GM12878 (cell line): ENCODE measurements at regions not wholly inside any gene's neighbourhood (a gene's known extent, or its start where the extent isn't known, plus 50 kb on each side); places are given as distances from the start of the nearest gene placed in this dataset.

Source experiments
- EGR1 ChIP-seq, 2 experiments: IDR thresholded peaks; 1 replicate in 1 of 2; 2 replicates in 1 of 2; pipeline ENCODE4 v1.6.1; 2011 to 2012; ENCODE audit warnings: low read depth in 2 of 2, low read length in 2 of 2, borderline replicate concordance in 1 of 2, mild to moderate bottlenecking in 1 of 2, moderate library complexity in 1 of 2
- FOS ChIP-seq: IDR thresholded peaks from 3 replicates; pipeline ENCODE4 v1.6.1; 2011; ENCODE audit warnings: borderline replicate concordance; ENCODE audit not compliant: insufficient read length; ENCODE audit errors: extremely low read depth
- IKZF2 ChIP-seq, 2 experiments: fragments of 450-650 bp; IDR thresholded peaks; 2 replicates each; pipeline ENCODE4 v1.6.1; 2017; ENCODE audit warnings: mild to moderate bottlenecking in 2 of 2, moderate library complexity in 2 of 2
- NR2C2 ChIP-seq: IDR thresholded peaks from 2 replicates; pipeline ENCODE4 v1.6.1; 2011; ENCODE audit warnings: borderline replicate concordance, low read depth; ENCODE audit not compliant: control insufficient read depth, insufficient read length
- RAD51 ChIP-seq: fragments of 450-650 bp; IDR thresholded peaks from 2 replicates; pipeline ENCODE4 v1.6.1; 2016; ENCODE audit warnings: moderate library complexity, mild to moderate bottlenecking, inconsistent platforms
- RELA ChIP-seq: fragments of 450-650 bp; IDR thresholded peaks from 2 replicates; pipeline ENCODE4 v1.8.0; 2014; ENCODE audit warnings: borderline replicate concordance; ENCODE audit not compliant: partially characterized antibody
- SIX5 ChIP-seq: IDR thresholded peaks from 2 replicates; pipeline ENCODE4 v1.6.1; 2011; ENCODE audit warnings: mild to moderate bottlenecking, low read depth, low read length, moderate library complexity; ENCODE audit not compliant: severe bottlenecking
- SMARCA5 ChIP-seq: fragments of 450-650 bp; IDR thresholded peaks from 2 replicates; pipeline ENCODE4 v1.6.1; 2017; ENCODE audit warnings: mild to moderate bottlenecking
- TF ChIP-seq, protein P1 (sequence below): fragments of 450-650 bp; IDR thresholded peaks from 2 replicates; pipeline ENCODE4 v1.6.1; 2016; ENCODE audit warnings: mild to moderate bottlenecking
- TF ChIP-seq, protein P2 (sequence below): fragments of 450-650 bp; IDR thresholded peaks from 2 replicates; pipeline ENCODE4 v1.6.1; 2017; ENCODE audit warnings: mild to moderate bottlenecking, moderate library complexity
- TF ChIP-seq, protein P3 (sequence below): fragments of 450-650 bp; IDR thresholded peaks from 2 replicates; pipeline ENCODE4 v1.6.1; 2017; ENCODE audit warnings: low read depth, mild to moderate bottlenecking, moderate library complexity
- TF ChIP-seq, protein P4 (sequence below): IDR thresholded peaks from 2 replicates; pipeline ENCODE4 v1.6.1; 2012; ENCODE audit warnings: mild to moderate bottlenecking, low read depth, low read length

DNA sequence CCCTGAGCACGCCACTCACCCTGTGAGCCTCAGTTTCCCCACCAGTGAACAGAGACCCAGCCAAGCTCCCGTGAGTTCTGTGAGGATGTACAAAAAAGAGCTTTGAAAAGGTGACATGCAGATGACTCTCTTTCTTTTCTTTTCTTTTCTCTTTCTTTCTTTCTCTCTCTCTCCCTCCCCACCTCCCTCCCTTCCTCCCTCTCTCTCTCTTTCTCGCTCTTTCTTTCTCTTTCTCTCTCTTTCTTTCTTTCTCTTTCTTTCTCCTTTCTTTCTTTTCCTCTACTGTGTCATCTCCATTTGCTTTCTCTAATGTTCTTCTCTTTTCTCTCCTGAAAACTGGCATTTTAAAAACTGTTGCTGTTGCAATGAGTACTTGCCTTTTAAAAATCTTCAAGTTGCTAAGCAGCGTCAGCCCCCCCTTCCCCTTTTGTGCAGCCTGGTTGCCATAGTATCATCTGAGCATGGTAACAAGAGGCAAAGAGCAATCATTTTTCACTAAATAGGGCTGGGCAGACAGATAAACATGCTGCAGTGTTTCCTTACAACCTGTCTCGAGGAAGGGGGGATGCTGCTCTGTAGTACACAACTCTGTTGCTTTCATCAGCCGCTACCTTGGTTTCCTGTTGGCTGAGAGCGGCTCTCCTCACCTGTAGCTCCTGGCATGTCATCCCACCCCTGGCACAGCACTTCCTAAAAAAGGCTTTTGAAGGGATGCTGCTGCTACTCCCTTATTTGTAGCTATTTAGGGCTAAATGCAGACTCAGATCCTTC, 108.7 kb upstream of the MBNL2 start (continued):
- TF ChIP-seq, protein P1, sequence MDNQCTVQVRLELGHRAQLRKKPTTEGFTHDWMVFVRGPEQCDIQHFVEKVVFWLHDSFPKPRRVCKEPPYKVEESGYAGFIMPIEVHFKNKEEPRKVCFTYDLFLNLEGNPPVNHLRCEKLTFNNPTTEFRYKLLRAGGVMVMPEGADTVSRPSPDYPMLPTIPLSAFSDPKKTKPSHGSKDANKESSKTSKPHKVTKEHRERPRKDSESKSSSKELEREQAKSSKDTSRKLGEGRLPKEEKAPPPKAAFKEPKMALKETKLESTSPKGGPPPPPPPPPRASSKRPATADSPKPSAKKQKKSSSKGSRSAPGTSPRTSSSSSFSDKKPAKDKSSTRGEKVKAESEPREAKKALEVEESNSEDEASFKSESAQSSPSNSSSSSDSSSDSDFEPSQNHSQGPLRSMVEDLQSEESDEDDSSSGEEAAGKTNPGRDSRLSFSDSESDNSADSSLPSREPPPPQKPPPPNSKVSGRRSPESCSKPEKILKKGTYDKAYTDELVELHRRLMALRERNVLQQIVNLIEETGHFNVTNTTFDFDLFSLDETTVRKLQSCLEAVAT, result no peak
- TF ChIP-seq NR2C2 (no peak), SIX5 (no peak), SMARCA5 (no peak), EGR1 (IDR thresholded peaks at IDR 0.05; ENCODE audit: borderline replicate concordance in 1 of 2, low read depth in 2 of 2, low read length in 2 of 2) (no peak), RELA (no peak), FOS (no peak), IKZF2 (IDR thresholded peaks at IDR 0.05) (no peak), RAD51 (no peak)
- TF ChIP-seq, protein P2, sequence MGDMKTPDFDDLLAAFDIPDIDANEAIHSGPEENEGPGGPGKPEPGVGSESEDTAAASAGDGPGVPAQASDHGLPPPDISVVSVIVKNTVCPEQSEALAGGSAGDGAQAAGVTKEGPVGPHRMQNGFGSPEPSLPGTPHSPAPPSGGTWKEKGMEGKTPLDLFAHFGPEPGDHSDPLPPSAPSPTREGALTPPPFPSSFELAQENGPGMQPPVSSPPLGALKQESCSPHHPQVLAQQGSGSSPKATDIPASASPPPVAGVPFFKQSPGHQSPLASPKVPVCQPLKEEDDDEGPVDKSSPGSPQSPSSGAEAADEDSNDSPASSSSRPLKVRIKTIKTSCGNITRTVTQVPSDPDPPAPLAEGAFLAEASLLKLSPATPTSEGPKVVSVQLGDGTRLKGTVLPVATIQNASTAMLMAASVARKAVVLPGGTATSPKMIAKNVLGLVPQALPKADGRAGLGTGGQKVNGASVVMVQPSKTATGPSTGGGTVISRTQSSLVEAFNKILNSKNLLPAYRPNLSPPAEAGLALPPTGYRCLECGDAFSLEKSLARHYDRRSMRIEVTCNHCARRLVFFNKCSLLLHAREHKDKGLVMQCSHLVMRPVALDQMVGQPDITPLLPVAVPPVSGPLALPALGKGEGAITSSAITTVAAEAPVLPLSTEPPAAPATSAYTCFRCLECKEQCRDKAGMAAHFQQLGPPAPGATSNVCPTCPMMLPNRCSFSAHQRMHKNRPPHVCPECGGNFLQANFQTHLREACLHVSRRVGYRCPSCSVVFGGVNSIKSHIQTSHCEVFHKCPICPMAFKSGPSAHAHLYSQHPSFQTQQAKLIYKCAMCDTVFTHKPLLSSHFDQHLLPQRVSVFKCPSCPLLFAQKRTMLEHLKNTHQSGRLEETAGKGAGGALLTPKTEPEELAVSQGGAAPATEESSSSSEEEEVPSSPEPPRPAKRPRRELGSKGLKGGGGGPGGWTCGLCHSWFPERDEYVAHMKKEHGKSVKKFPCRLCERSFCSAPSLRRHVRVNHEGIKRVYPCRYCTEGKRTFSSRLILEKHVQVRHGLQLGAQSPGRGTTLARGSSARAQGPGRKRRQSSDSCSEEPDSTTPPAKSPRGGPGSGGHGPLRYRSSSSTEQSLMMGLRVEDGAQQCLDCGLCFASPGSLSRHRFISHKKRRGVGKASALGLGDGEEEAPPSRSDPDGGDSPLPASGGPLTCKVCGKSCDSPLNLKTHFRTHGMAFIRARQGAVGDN, result no peak
- TF ChIP-seq, protein P3, sequence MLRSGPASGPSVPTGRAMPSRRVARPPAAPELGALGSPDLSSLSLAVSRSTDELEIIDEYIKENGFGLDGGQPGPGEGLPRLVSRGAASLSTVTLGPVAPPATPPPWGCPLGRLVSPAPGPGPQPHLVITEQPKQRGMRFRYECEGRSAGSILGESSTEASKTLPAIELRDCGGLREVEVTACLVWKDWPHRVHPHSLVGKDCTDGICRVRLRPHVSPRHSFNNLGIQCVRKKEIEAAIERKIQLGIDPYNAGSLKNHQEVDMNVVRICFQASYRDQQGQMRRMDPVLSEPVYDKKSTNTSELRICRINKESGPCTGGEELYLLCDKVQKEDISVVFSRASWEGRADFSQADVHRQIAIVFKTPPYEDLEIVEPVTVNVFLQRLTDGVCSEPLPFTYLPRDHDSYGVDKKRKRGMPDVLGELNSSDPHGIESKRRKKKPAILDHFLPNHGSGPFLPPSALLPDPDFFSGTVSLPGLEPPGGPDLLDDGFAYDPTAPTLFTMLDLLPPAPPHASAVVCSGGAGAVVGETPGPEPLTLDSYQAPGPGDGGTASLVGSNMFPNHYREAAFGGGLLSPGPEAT, result no peak
- TF ChIP-seq, protein P4, sequence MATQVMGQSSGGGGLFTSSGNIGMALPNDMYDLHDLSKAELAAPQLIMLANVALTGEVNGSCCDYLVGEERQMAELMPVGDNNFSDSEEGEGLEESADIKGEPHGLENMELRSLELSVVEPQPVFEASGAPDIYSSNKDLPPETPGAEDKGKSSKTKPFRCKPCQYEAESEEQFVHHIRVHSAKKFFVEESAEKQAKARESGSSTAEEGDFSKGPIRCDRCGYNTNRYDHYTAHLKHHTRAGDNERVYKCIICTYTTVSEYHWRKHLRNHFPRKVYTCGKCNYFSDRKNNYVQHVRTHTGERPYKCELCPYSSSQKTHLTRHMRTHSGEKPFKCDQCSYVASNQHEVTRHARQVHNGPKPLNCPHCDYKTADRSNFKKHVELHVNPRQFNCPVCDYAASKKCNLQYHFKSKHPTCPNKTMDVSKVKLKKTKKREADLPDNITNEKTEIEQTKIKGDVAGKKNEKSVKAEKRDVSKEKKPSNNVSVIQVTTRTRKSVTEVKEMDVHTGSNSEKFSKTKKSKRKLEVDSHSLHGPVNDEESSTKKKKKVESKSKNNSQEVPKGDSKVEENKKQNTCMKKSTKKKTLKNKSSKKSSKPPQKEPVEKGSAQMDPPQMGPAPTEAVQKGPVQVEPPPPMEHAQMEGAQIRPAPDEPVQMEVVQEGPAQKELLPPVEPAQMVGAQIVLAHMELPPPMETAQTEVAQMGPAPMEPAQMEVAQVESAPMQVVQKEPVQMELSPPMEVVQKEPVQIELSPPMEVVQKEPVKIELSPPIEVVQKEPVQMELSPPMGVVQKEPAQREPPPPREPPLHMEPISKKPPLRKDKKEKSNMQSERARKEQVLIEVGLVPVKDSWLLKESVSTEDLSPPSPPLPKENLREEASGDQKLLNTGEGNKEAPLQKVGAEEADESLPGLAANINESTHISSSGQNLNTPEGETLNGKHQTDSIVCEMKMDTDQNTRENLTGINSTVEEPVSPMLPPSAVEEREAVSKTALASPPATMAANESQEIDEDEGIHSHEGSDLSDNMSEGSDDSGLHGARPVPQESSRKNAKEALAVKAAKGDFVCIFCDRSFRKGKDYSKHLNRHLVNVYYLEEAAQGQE, result no peak
